ENCODE measurements at regions not wholly inside any gene's neighbourhood (a gene's known extent, or its start where the extent isn't known, plus 50 kb on each side); places are given as distances from the start of the nearest gene placed in this dataset.

GRCh38 chr20:4556781-4557180 lies 129.5 kb upstream of the PRNP start:
- intact Hi-C loops (cut with DNase I; ENCODE audit: low total_unique reads): no loop called here
- 64 to 81% methylated on average over 4 of the region's 4 CpGs for WGBS, 2 donors
- TF ChIP-seq POLR2A (IDR thresholded peaks at IDR 0.05): no peak
- TF ChIP-seq, protein P1, sequence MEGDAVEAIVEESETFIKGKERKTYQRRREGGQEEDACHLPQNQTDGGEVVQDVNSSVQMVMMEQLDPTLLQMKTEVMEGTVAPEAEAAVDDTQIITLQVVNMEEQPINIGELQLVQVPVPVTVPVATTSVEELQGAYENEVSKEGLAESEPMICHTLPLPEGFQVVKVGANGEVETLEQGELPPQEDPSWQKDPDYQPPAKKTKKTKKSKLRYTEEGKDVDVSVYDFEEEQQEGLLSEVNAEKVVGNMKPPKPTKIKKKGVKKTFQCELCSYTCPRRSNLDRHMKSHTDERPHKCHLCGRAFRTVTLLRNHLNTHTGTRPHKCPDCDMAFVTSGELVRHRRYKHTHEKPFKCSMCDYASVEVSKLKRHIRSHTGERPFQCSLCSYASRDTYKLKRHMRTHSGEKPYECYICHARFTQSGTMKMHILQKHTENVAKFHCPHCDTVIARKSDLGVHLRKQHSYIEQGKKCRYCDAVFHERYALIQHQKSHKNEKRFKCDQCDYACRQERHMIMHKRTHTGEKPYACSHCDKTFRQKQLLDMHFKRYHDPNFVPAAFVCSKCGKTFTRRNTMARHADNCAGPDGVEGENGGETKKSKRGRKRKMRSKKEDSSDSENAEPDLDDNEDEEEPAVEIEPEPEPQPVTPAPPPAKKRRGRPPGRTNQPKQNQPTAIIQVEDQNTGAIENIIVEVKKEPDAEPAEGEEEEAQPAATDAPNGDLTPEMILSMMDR (IDR thresholded peaks at IDR 0.05): no peak
- H3K4me3 ChIP-seq (ENCODE audit: low read depth, poor library complexity, severe bottlenecking): no peak overlapping the region
- DNase-seq (ENCODE audit: low spot score in 2 of 2): no peak

GRCh38 chr20:4555188-4555890 lies 130.9 kb upstream of the PRNP start:
- no peak overlapping the region for H3K4me3 ChIP-seq (ENCODE audit: low read depth, poor library complexity, severe bottlenecking)
- DNase-seq (ENCODE audit: low spot score in 2 of 2): no peak
- intact Hi-C loops (cut with DNase I; ENCODE audit: low total_unique reads): no loop called here
- WGBS, 2 donors: 69 to 79% methylated on average over 8 of the region's 8 CpGs
- TF ChIP-seq, protein P1 (IDR thresholded peaks at IDR 0.05): no peak
- TF ChIP-seq POLR2A (IDR thresholded peaks at IDR 0.05): no peak

- WGBS, 2 donors: 76 to 79% methylated on average over 6 of the region's 6 CpGs
- intact Hi-C loops (cut with DNase I; ENCODE audit: low total_unique reads): no loop called here
- no peak for DNase-seq (ENCODE audit: low spot score in 2 of 2)
- H3K4me3 ChIP-seq (ENCODE audit: low read depth, poor library complexity, severe bottlenecking): no peak overlapping the region
- TF ChIP-seq, protein P1 (IDR thresholded peaks at IDR 0.05): no peak
- no peak for TF ChIP-seq POLR2A (IDR thresholded peaks at IDR 0.05)
Measured at GRCh38 chr20:4554346-4554745, 131.9 kb upstream of the PRNP start.

GRCh38 chr20:4552075-4552640 lies 134.1 kb upstream of the PRNP start:
- no peak overlapping the region for H3K4me3 ChIP-seq (ENCODE audit: low read depth, poor library complexity, severe bottlenecking)
- no peak for DNase-seq (ENCODE audit: low spot score in 2 of 2)
- intact Hi-C loops (cut with DNase I; ENCODE audit: low total_unique reads): no loop called here
- 75 to 80% methylated on average over 1 of the region's 1 CpG for WGBS, 2 donors
- no peak for TF ChIP-seq POLR2A (IDR thresholded peaks at IDR 0.05)
- TF ChIP-seq, protein P1 (IDR thresholded peaks at IDR 0.05): no peak

DNA sequence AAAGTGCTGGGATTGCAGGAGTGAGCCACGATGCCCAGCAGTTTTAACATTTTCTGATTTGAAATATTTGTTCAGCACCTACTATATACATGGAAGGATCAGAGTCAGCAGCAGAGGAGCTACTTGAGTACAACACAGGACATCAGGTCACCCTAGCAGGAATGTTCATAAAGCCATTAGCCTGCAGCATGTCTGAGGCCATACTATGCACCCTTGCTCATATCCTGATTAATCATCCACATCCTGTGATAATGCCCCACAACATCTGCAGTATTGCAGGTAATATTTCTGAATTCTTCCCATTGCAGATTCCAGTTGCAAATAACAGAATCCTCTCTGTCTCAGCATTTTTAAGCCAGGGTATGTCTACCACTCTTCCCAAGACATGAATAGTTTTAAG lies 135.5 kb upstream of the PRNP start:
- no peak for TF ChIP-seq POLR2A (IDR thresholded peaks at IDR 0.05)
- TF ChIP-seq, protein P1 (IDR thresholded peaks at IDR 0.05): no peak
- intact Hi-C loops (cut with DNase I; ENCODE audit: low total_unique reads): no loop called here
- H3K4me3 ChIP-seq (ENCODE audit: low read depth, poor library complexity, severe bottlenecking): no peak overlapping the region
- WGBS, 2 donors: 69 to 83% methylated on average over 1 of the region's 1 CpG
- DNase-seq (ENCODE audit: low spot score in 2 of 2): no peak

Data from lower leg skin (tissue), 4 donors.